ENCODE measurements at regions not wholly inside any gene's neighbourhood (a gene's known extent, or its start where the extent isn't known, plus 50 kb on each side); places are given as distances from the start of the nearest gene placed in this dataset.
"Not testable (repeated sequence)": the region's sequence is repeated elsewhere in the genome, so short reads cannot be mapped to it uniquely, and the experiment has no call there.

- DNase-seq (ENCODE audit: low read depth in 4 of 4, low spot score in 3 of 4) = no peak
These were observed 68.0 kb upstream of the IQSEC1 start for GRCh38 chr3:13141183-13141582.

GRCh38 chr3:13140596-13140995 is 67.4 kb upstream of the IQSEC1 start:
- DNase-seq (ENCODE audit: low read depth in 4 of 4, low spot score in 3 of 4) = no peak

- no peak for DNase-seq (ENCODE audit: low read depth in 4 of 4, low spot score in 3 of 4)
These were observed 66.3 kb upstream of the IQSEC1 start for GRCh38 chr3:13139471-13140065.

GRCh38 chr3:13138833-13139145 is 65.6 kb upstream of the IQSEC1 start:
- no peak for DNase-seq (ENCODE audit: low read depth in 4 of 4, low spot score in 3 of 4)

GRCh38 chr3:13137941-13138832 is 65.0 kb upstream of the IQSEC1 start:
- no peak for DNase-seq (ENCODE audit: low read depth in 4 of 4, low spot score in 3 of 4)

- DNase-seq (ENCODE audit: low read depth in 4 of 4, low spot score in 3 of 4) = not testable (repeated sequence)
These were observed 63.6 kb upstream of the IQSEC1 start for GRCh38 chr3:13136848-13137247.

- no peak for DNase-seq (ENCODE audit: low read depth in 4 of 4, low spot score in 3 of 4)
These were observed 63.2 kb upstream of the IQSEC1 start for GRCh38 chr3:13136426-13136825.

GRCh38 chr3:13135811-13136321 is 62.6 kb upstream of the IQSEC1 start:
- no peak for DNase-seq (ENCODE audit: low read depth in 4 of 4, low spot score in 3 of 4)

- no peak for DNase-seq (ENCODE audit: low read depth in 4 of 4, low spot score in 3 of 4)
These were observed 62.1 kb upstream of the IQSEC1 start for GRCh38 chr3:13135251-13135810.

GRCh38 chr3:13134879-13135206 is 61.6 kb upstream of the IQSEC1 start:
- DNase-seq (ENCODE audit: low read depth in 4 of 4, low spot score in 3 of 4) = no peak

- no peak for DNase-seq (ENCODE audit: low read depth in 4 of 4, low spot score in 3 of 4)
These were observed 61.1 kb upstream of the IQSEC1 start for GRCh38 chr3:13134166-13134878.

- peak in 1 of 4 donors; percentile 31 for DNase-seq (ENCODE audit: low read depth in 4 of 4, low spot score in 3 of 4)
These were observed 60.3 kb upstream of the IQSEC1 start for GRCh38 chr3:13133471-13133981.

- no peak for DNase-seq (ENCODE audit: low read depth in 4 of 4, low spot score in 3 of 4)
These were observed 59.6 kb upstream of the IQSEC1 start for GRCh38 chr3:13132731-13133410.

- no peak for DNase-seq (ENCODE audit: low read depth in 4 of 4, low spot score in 3 of 4)
These were observed 59.1 kb upstream of the IQSEC1 start for GRCh38 chr3:13132281-13132680.

GRCh38 chr3:13130464-13131193 is 57.4 kb upstream of the IQSEC1 start:
- DNase-seq (ENCODE audit: low read depth in 4 of 4, low spot score in 3 of 4) = no peak

- DNase-seq (ENCODE audit: low read depth in 4 of 4, low spot score in 3 of 4) = no peak
These were observed 52.1 kb upstream of the IQSEC1 start for GRCh38 chr3:13125092-13126015.

GRCh38 chr3:13124631-13125030 is 51.4 kb upstream of the IQSEC1 start:
- no peak for DNase-seq (ENCODE audit: low read depth in 4 of 4, low spot score in 3 of 4)

GRCh38 chr3:13123765-13124164 is 50.5 kb upstream of the IQSEC1 start:
- no peak for DNase-seq (ENCODE audit: low read depth in 4 of 4, low spot score in 3 of 4)

Data from right renal pelvis (tissue), 4 donors.